NCI-H1417 treated with DMSO at 0.1 percent for 48 hours (cell line): ENCODE measurements at regions not wholly inside any gene's neighbourhood (a gene's known extent, or its start where the extent isn't known, plus 50 kb on each side); places are given as distances from the start of the nearest gene placed in this dataset.
"Not testable (repeated sequence)": the region's sequence is repeated elsewhere in the genome, so short reads cannot be mapped to it uniquely, and the experiment has no call there.

Experiments used
- DNase-seq: peaks from one replicate; lab custom pipeline; 2025; lab: John Stamatoyannopoulos, UW

- DNase-seq, result no peak
Measured at GRCh38 chr2:82089518-82089917, 1785.0 kb upstream of the LRRTM1 start.

- no peak for DNase-seq
Measured at GRCh38 chr2:82084679-82085392, 1780.3 kb upstream of the LRRTM1 start.

DNA sequence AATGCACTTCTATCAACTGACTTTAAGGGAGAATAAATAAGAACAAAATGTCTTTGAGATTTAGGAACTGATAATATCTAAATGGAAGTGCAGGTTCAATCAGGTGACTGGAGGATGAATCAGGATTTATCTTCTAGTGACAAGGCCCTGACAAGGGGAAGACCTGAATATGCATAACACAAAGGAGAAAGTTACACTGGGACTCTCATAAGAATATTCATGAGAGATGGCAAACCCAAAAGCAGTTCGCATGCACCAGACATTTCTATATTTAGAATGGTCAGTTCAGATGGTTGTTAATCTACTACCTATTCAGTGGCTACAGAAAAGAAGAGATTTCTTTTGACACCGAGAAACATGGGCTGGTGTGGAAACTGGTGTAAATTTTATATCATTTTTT is 1771.3 kb upstream of the LRRTM1 start:
- DNase-seq, result no peak

GRCh38 chr2:82062463-82062862 is 1757.9 kb upstream of the LRRTM1 start:
- DNase-seq, result no peak

GRCh38 chr2:82055846-82056245 is 1751.3 kb upstream of the LRRTM1 start:
- no peak for DNase-seq

- DNase-seq, result no peak
Measured at GRCh38 chr2:82043867-82044266, 1739.3 kb upstream of the LRRTM1 start.

- DNase-seq, result peak; percentile 29
Measured at GRCh38 chr2:82027921-82028615, 1723.5 kb upstream of the LRRTM1 start.

DNA sequence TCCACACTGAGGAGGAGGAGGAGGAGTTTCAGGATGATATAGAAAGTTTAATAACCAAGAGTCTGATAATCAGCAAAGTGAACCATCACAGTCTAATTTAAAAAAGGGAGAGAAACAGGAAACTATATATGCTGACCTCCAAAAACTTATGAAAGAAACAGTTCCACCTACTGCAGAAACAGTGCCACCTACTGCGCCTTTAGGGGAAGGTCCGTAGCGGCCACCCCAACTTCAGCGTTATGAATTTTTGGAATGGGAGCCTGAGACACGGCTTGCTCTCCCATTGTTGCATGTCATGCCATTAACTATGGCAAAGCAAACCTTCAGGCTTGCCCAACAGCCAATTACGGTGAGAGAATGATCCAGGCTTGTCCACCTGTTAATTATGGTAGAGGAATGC is 1719.2 kb upstream of the LRRTM1 start:
- no peak for DNase-seq

GRCh38 chr2:82013641-82014040 is 1709.1 kb upstream of the LRRTM1 start:
- DNase-seq, result no peak

DNA sequence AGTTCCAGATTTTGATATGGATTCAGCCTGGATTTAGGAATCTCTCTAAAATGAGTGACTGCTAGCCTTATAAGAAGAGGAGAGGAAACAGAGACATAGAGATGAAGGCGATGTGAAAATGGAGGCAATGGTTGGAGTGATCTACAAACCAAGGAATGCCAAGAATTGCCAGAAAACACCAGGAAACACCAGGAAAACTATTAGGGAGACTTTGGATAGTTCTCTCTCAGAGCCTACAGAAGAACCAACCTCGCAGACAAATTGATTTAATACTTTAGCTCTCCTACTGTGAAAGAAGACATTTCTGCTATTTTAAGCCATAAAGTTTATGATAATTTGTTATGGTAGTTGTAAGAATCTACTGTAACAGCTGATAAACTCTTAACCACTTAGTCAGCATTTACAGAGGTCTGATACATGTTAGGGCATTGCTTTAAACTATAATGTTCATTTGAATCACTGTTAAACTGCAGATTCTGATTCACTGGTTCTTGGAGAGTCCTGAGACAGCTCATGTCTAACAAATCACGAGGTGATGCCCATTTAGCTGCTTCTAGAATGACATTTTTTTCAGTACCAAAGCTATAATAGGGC is 1702.6 kb upstream of the LRRTM1 start:
- no peak for DNase-seq

DNA sequence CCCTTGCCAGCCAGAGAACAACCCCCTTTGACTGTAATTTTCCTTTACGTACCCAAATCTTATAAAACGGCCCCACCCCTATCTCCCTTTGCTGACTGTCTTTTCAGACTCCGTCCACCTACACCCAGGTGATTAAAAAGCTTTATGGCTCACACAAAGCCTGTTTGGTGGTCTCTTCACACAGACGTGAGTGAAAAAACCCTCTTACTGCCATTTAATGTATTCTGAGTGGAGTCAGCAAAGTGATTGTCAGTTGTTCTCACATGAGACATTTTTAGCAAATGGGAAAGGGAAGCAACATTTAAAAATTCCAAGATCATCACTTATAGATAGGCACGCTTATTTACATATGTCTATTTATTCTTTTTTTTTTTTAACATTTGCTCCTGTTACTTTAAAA is 1701.3 kb upstream of the LRRTM1 start:
- DNase-seq, result not testable (repeated sequence)

- no peak for DNase-seq
Measured at GRCh38 chr2:82001614-82002013, 1697.1 kb upstream of the LRRTM1 start.

- no peak for DNase-seq
Measured at GRCh38 chr2:82000606-82001005, 1696.1 kb upstream of the LRRTM1 start.

- no peak for DNase-seq
Measured at GRCh38 chr2:81996332-81996731, 1691.8 kb upstream of the LRRTM1 start.

DNA sequence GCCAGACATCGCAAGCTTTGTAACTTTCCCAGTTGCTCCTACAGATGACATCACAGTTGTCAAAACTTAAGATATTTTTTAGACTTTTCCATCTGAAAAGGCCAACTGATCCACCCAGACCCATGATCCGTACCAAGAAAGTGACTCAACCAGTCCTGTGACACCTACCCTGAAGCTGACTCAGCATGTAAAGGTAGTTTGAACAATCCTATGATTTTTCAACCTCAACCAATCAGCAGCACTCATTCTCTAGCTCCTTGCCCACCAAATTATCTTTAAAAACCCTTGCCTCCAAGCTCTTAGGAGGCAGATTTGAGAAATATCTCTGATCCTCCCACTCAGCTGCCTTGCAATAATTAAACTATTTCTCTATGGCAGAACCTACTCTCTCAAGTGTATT is 1686.7 kb upstream of the LRRTM1 start:
- no peak for DNase-seq

GRCh38 chr2:81987370-81987769 is 1682.8 kb upstream of the LRRTM1 start:
- no peak for DNase-seq

- no peak for DNase-seq
Measured at GRCh38 chr2:81984969-81985637, 1680.6 kb upstream of the LRRTM1 start.

GRCh38 chr2:81981585-81981984 is 1677.0 kb upstream of the LRRTM1 start:
- DNase-seq, result no peak

GRCh38 chr2:81979086-81979485 is 1674.5 kb upstream of the LRRTM1 start:
- no peak for DNase-seq

DNA sequence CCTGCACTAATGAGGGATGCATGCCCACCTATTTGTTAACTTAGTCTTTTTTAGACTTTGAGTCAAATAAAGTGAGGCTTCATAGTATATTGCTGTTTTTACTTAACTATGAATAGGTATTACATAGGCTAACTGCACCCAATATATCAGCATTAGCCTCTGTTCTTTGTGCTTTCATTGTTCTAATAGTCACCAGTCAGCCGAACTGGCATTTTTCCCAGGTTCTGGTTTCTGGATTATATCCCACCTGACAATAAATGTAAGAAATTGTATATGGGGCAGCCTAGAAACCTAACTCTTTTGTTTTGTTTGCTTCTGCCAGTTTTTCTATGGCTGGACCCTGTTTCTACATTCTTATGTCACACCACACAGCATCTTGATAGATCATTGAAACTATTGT is 1672.4 kb upstream of the LRRTM1 start:
- DNase-seq, result no peak

GRCh38 chr2:81974216-81974615 is 1669.7 kb upstream of the LRRTM1 start:
- DNase-seq, result no peak

- no peak for DNase-seq
Measured at GRCh38 chr2:81942876-81943275, 1638.3 kb upstream of the LRRTM1 start.

GRCh38 chr2:81942136-81942680 is 1637.7 kb upstream of the LRRTM1 start:
- no peak for DNase-seq
